ENCODE measurements at regions not wholly inside any gene's neighbourhood (a gene's known extent, or its start where the extent isn't known, plus 50 kb on each side); places are given as distances from the start of the nearest gene placed in this dataset.

DNA sequence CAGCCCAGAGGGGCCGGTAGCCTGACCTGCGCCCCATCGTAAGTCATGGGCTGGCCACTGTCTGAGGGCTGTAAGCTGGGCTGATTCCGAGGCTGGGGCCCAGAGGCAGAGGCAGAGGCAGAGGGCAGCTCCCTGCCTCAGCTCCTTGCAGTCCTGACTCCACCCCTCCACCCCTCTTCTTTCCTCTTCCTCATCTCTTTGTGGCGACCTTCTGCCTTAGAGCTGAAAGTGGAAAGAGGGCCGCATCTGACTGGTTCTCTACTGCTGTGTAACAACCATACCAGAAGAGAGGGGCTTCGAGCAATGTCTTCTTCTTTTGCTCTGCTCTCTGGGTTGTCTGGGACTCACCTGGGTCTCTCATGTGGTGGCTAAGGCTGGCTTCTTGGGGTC is 179.1 kb downstream of the RPS24 start:
- no peak for TF ChIP-seq EZH2 (IDR thresholded peaks at IDR 0.05; ENCODE audit: borderline replicate concordance, insufficient read depth, low read depth, low read length, poor library complexity, severe bottlenecking)
- TF ChIP-seq, protein P1, sequence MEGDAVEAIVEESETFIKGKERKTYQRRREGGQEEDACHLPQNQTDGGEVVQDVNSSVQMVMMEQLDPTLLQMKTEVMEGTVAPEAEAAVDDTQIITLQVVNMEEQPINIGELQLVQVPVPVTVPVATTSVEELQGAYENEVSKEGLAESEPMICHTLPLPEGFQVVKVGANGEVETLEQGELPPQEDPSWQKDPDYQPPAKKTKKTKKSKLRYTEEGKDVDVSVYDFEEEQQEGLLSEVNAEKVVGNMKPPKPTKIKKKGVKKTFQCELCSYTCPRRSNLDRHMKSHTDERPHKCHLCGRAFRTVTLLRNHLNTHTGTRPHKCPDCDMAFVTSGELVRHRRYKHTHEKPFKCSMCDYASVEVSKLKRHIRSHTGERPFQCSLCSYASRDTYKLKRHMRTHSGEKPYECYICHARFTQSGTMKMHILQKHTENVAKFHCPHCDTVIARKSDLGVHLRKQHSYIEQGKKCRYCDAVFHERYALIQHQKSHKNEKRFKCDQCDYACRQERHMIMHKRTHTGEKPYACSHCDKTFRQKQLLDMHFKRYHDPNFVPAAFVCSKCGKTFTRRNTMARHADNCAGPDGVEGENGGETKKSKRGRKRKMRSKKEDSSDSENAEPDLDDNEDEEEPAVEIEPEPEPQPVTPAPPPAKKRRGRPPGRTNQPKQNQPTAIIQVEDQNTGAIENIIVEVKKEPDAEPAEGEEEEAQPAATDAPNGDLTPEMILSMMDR (IDR thresholded peaks at IDR 0.05): no peak
- Histone ChIP-seq H3K4me2 (replicated peaks; ENCODE audit: low read depth, low read length, poor library complexity, severe bottlenecking) (no peak overlapping the region), H4K20me1 (ENCODE audit: control insufficient read depth, insufficient read depth, low read length, poor library complexity, severe bottlenecking) (no peaks in the 10 kb centered on the region), H2AFZ (ENCODE audit: insufficient read depth, low read depth, low read length, poor library complexity, severe bottlenecking) (no peak overlapping the region), H3K9me3 (ENCODE audit: control extremely low read depth in 1 of 3, control insufficient read depth in 2 of 3, insufficient read depth in 1 of 3, low read length in 2 of 3) (no peaks in the 10 kb centered on the region), H3K9ac (ENCODE audit: low read length) (no peak overlapping the region), H3K27ac (ENCODE audit: low read length in 2 of 2) (no peak overlapping the region), H3K27me3 (replicated peaks in 1 of 4; ENCODE audit: control extremely low read depth in 1 of 4, control insufficient read depth in 3 of 4, insufficient read depth in 4 of 4, low read length in 3 of 4) (peaks cover 0 to 11% (median 0%) of the 10 kb centered on the region in 4 experiments), H3K79me2 (ENCODE audit: control insufficient read depth, insufficient read depth, low read length) (no peaks in the 10 kb centered on the region), H3K36me3 (replicated peaks in 1 of 2; ENCODE audit: control extremely low read depth in 1 of 2, control insufficient read depth in 1 of 2, extremely low read depth in 1 of 2, insufficient read depth in 2 of 2, low read length in 1 of 2) (no peaks in the 10 kb centered on the region), H3K4me1 (ENCODE audit: control insufficient read depth in 2 of 2, insufficient read depth in 2 of 2, low read length in 2 of 2) (no peaks in the 10 kb centered on the region), H3K4me3 (ENCODE audit: control extremely low read depth in 1 of 5, extremely low read depth in 1 of 5, insufficient read depth in 1 of 5, low read depth in 2 of 5, low read length in 4 of 5) (no peak overlapping the region)
- DNase-seq: no peak
- Mint-ChIP-seq H3K27me3 (peaks cover 30% of the 10 kb centered on the region), H3K9me3 (ENCODE audit: insufficient read depth) (no peaks in the 10 kb centered on the region), H3K4me3 (no peak overlapping the region), H3K27ac (no peak overlapping the region), H3K4me1 (no peaks in the 10 kb centered on the region)
- CTCF ChIA-PET: interaction anchor here (1.5 kb wide), 1 partner anchor 982 kb away, joined by 7 read pairs; no protein-coding TSS in a partner anchor
- no peak for ATAC-seq (ENCODE audit: low read depth)
- POLR2A ChIA-PET: no interaction called here
- 75% methylated on average over 6 of the region's 7 CpGs for WGBS (ENCODE audit: insufficient coverage)
- intact Hi-C loops (cut with micrococcal nuclease): no loop called here

DNA sequence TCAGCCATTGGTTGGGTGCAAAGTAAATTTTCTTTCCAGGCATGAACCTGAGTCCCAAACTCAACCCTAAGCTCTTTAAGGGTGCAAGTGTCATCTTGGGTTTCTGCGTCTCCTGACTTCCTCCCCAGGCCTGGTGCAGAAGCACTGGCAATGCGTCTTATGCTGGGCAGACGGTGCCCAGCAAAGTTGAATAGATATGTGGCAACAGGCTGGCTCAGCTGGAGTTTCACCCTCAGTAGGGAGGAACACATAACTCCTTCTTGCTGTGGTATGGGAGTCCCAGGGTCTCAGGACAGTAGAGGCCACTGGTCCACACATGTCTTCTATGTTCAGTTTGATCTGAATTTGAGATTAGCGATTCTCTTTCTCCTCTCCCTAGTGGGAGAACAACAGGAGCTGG is 181.3 kb downstream of the RPS24 start:
- Histone ChIP-seq H3K36me3 (replicated peaks in 1 of 2; ENCODE audit: control extremely low read depth in 1 of 2, control insufficient read depth in 1 of 2, extremely low read depth in 1 of 2, insufficient read depth in 2 of 2, low read length in 1 of 2) (no peaks in the 10 kb centered on the region), H2AFZ (ENCODE audit: insufficient read depth, low read depth, low read length, poor library complexity, severe bottlenecking) (no peak overlapping the region), H3K27ac (ENCODE audit: low read length in 2 of 2) (no peak overlapping the region), H3K79me2 (ENCODE audit: control insufficient read depth, insufficient read depth, low read length) (no peaks in the 10 kb centered on the region), H4K20me1 (ENCODE audit: control insufficient read depth, insufficient read depth, low read length, poor library complexity, severe bottlenecking) (no peaks in the 10 kb centered on the region), H3K4me3 (ENCODE audit: control extremely low read depth in 1 of 5, extremely low read depth in 1 of 5, insufficient read depth in 1 of 5, low read depth in 2 of 5, low read length in 4 of 5) (no peak overlapping the region), H3K27me3 (replicated peaks in 1 of 4; ENCODE audit: control extremely low read depth in 1 of 4, control insufficient read depth in 3 of 4, insufficient read depth in 4 of 4, low read length in 3 of 4) (peaks cover 0 to 11% (median 0%) of the 10 kb centered on the region in 4 experiments), H3K9ac (ENCODE audit: low read length) (no peak overlapping the region), H3K4me2 (replicated peaks; ENCODE audit: low read depth, low read length, poor library complexity, severe bottlenecking) (no peak overlapping the region), H3K9me3 (ENCODE audit: control extremely low read depth in 1 of 3, control insufficient read depth in 2 of 3, insufficient read depth in 1 of 3, low read length in 2 of 3) (peaks cover 0 to 9% (median 0%) of the 10 kb centered on the region in 3 donors), H3K4me1 (ENCODE audit: control insufficient read depth in 2 of 2, insufficient read depth in 2 of 2, low read length in 2 of 2) (no peaks in the 10 kb centered on the region)
- ChIA-PET POLR2A (no interaction called here), CTCF (interaction anchor here (1.5 kb wide), 1 partner anchor 980 kb away, joined by 3 read pairs; no protein-coding TSS in a partner anchor)
- H3K27me3 Mint-ChIP-seq: peaks cover 33% of the 10 kb centered on the region
- H3K27ac Mint-ChIP-seq: no peak overlapping the region
- ATAC-seq (ENCODE audit: low read depth) (no peak), DNase-seq (no peak)
- H3K4me1 Mint-ChIP-seq: no peaks in the 10 kb centered on the region
- no peaks in the 10 kb centered on the region for H3K9me3 Mint-ChIP-seq (ENCODE audit: insufficient read depth)
- intact Hi-C loops (cut with micrococcal nuclease): no loop called here
- TF ChIP-seq, protein P1 (IDR thresholded peaks at IDR 0.05): no peak
- TF ChIP-seq EZH2 (IDR thresholded peaks at IDR 0.05; ENCODE audit: borderline replicate concordance, insufficient read depth, low read depth, low read length, poor library complexity, severe bottlenecking): no peak
- 73% methylated on average over 3 of the region's 4 CpGs for whole genome bisulfite sequencing (ENCODE audit: insufficient coverage)
- no peak overlapping the region for H3K4me3 Mint-ChIP-seq
